GM12878 (cell line): ENCODE measurements at regions not wholly inside any gene's neighbourhood (a gene's known extent, or its start where the extent isn't known, plus 50 kb on each side); places are given as distances from the start of the nearest gene placed in this dataset.
"Not testable (repeated sequence)": the region's sequence is repeated elsewhere in the genome, so short reads cannot be mapped to it uniquely, and the experiment has no call there.

ENCODE experiments used
- ATAC-seq: fragments of 200-7000 bp; cut with Tn5 transposase; 3 replicates; pipeline ENCODE4 v1.9.1; 2020; ENCODE audit warnings: mild to moderate bottlenecking, moderate library complexity
- BruUV-seq: library from RNA; stranded (reverse); fragments of 400-500 nt; replicated peaks from 2 replicates; lab custom pipeline; 2021; lab: Mats Ljungman, UMichigan
- CTCF ChIA-PET: fragments of 300-600 bp; sonication (Branson Sonifier 250); formaldehyde crosslinking; extraction: SDS; loops from one replicate; lab custom pipeline; 2021; ENCODE audit warnings: inconsistent platforms; lab: Yijun Ruan, JAX
- POLR2A ChIA-PET: fragments of 350-600 bp; formaldehyde crosslinking; extraction: SDS; loops from one replicate; lab custom pipeline; 2021; ENCODE audit warnings: inconsistent platforms; lab: Charles Lee
- RAD21 ChIA-PET: fragments of 300-600 bp; sonication (Branson Sonifier 250); formaldehyde crosslinking; loops from one replicate; lab custom pipeline; 2023; ENCODE audit warnings: antibody characterized with exemption; ENCODE audit not compliant: unreplicated experiment; lab: Charles Lee
- SMC1A ChIA-PET: fragments of 300-600 bp; sonication (Branson Sonifier 250); formaldehyde crosslinking; loops from one replicate; lab custom pipeline; 2023; ENCODE audit not compliant: unreplicated experiment, uncharacterized antibody; lab: Charles Lee
- DNase-seq: peaks from one replicate; pipeline ENCODE4 v3.0.0-alpha.2; 2011; ENCODE audit warnings: low read depth, low spot score
- FAIRE-seq: peaks from 3 replicates; lab custom pipeline; 2011; peaks lifted over from hg19 to GRCh38; lab: Jason Lieb, UNC
- H2AFZ ChIP-seq: 2 replicates; pipeline ENCODE4 v1.6.0; 2011; ENCODE audit warnings: low read depth, low read length, control low read depth; ENCODE audit not compliant: control insufficient read depth
- H3K27ac ChIP-seq: 2 replicates; pipeline ENCODE4 v1.5.1; 2011; ENCODE audit warnings: control low read depth; ENCODE audit not compliant: control insufficient read depth, insufficient read depth
- H3K27me3 ChIP-seq, 2 experiments: replicated peaks in 1 of 2; 2 replicates each; pipeline versions ENCODE4 v1.6.0 to v1.6.1; 2011; ENCODE audit warnings: low read length in 1 of 2; ENCODE audit not compliant: control insufficient read depth in 2 of 2, insufficient read depth in 2 of 2
- H3K36me3 ChIP-seq, 2 experiments: 2 replicates each; pipeline ENCODE4 v1.5.1; 2011; ENCODE audit warnings: low read length in 1 of 2; ENCODE audit not compliant: control insufficient read depth in 2 of 2, insufficient read depth in 2 of 2
- H3K4me1 ChIP-seq: 2 replicates; pipeline ENCODE4 v1.6.1; 2011; ENCODE audit warnings: mild to moderate bottlenecking, low read length, moderate library complexity, mixed read lengths; ENCODE audit not compliant: control insufficient read depth, insufficient read depth
- H3K4me2 ChIP-seq: 2 replicates; pipeline ENCODE4 v1.6.0; 2011; ENCODE audit warnings: control low read depth; ENCODE audit not compliant: control insufficient read depth, insufficient read depth
- H3K4me3 ChIP-seq: fragments of 200-600 bp; sonication (generic); 2 replicates; pipeline ENCODE4 v1.5.1; 2016
- H3K79me2 ChIP-seq: 2 replicates; pipeline ENCODE4 v1.6.0; 2011; ENCODE audit warnings: low read length; ENCODE audit not compliant: control insufficient read depth, insufficient read depth
- H3K9ac ChIP-seq: 2 replicates; pipeline ENCODE4 v1.8.0; 2011; ENCODE audit warnings: low read length, control low read depth, mixed read lengths; ENCODE audit not compliant: control insufficient read depth, insufficient read depth
- H3K9me3 ChIP-seq: replicated peaks from 3 replicates; pipeline ENCODE4 v1.5.1; 2011; ENCODE audit warnings: mild to moderate bottlenecking, low read length; ENCODE audit not compliant: control insufficient read depth, insufficient read depth
- H4K20me1 ChIP-seq: 2 replicates; pipeline ENCODE4 v1.6.0; 2011; ENCODE audit not compliant: control insufficient read depth, insufficient read depth
- CTCF ChIP-seq, 3 experiments: IDR thresholded peaks in 2 of 3; conservative IDR thresholded peaks in 1 of 3; 2 replicates each; pipeline ENCODE4 v1.5.1; 2011; ENCODE audit warnings: low read depth in 3 of 3, low read length in 3 of 3, mild to moderate bottlenecking in 3 of 3, control low read depth in 2 of 3, moderate library complexity in 2 of 3, inconsistent platforms in 1 of 3, mixed read lengths in 1 of 3; ENCODE audit not compliant: control insufficient read depth in 2 of 3, insufficient read depth in 1 of 3; ENCODE audit errors: extremely low read depth in 1 of 3
- RAD21 ChIP-seq: IDR thresholded peaks from 2 replicates; pipeline ENCODE4 v1.6.1; 2011; ENCODE audit warnings: mild to moderate bottlenecking, low read depth, low read length, moderate library complexity; ENCODE audit not compliant: insufficient read depth
- RUNX3 ChIP-seq: IDR thresholded peaks from 2 replicates; pipeline ENCODE4 v1.6.1; 2012; ENCODE audit warnings: low read length, inconsistent platforms
- SMC3 ChIP-seq: IDR thresholded peaks from 2 replicates; pipeline ENCODE4 v1.6.1; 2011; ENCODE audit warnings: low read length, improper control_type of control experiment, borderline replicate concordance
- YY1 ChIP-seq: IDR thresholded peaks from 2 replicates; pipeline ENCODE4 v1.6.1; 2011; ENCODE audit warnings: low read depth, mild to moderate bottlenecking, low read length
- WGBS: methylation state at CpG from one replicate; pipeline ENCODE4 v1.1.6; 2016; ENCODE audit warnings: low lambda C conversion rate; ENCODE audit not compliant: insufficient replicate concordance, insufficient coverage; ENCODE audit errors: missing lambda C conversion rate; 5-methylcytosine and 5-hydroxymethylcytosine counted together
- in situ Hi-C: fragments of 300-500 bp; cut with MboI; formaldehyde crosslinking; loops from 9 replicates; pipeline ENCODE4 v1.14.3; 2018; ENCODE audit warnings: mixed read lengths
- intact Hi-C: fragments of 100-400 bp; cut with micrococcal nuclease; formaldehyde crosslinking; loops from one replicate; pipeline ENCODE4 v1.14.2; 2022; ENCODE audit not compliant: unreplicated experiment

- DNase-seq, H3K27ac ChIP-seq, H4K20me1 ChIP-seq, BruUV-seq, H2AFZ ChIP-seq, H3K4me1 ChIP-seq, intact Hi-C loops, POLR2A ChIA-PET, H3K79me2 ChIP-seq, H3K9ac ChIP-seq, H3K36me3 ChIP-seq, H3K9me3 ChIP-seq, CTCF ChIA-PET, FAIRE-seq, H3K4me3 ChIP-seq, in situ Hi-C loops, RAD21 ChIA-PET, ATAC-seq, SMC1A ChIA-PET, H3K27me3 ChIP-seq, H3K4me2 ChIP-seq: not testable (repeated sequence)
- WGBS: 50% methylated on average over 2 of the region's 2 CpGs
Measured at GRCh38 chr1:273772-274171, 177.7 kb downstream of the OR4F29 start.

GRCh38 chr1:267815-268214 lies 183.7 kb downstream of the OR4F29 start:
- FAIRE-seq, ATAC-seq, BruUV-seq, SMC1A ChIA-PET, CTCF ChIA-PET, H4K20me1 ChIP-seq, H3K27me3 ChIP-seq, POLR2A ChIA-PET, H3K36me3 ChIP-seq, H3K27ac ChIP-seq, H3K9ac ChIP-seq, H3K4me2 ChIP-seq, H3K9me3 ChIP-seq, intact Hi-C loops, H3K4me1 ChIP-seq, H2AFZ ChIP-seq: not testable (repeated sequence)
- peak; percentile 7 for DNase-seq
- 6% methylated on average over 5 of the region's 5 CpGs for WGBS
- TF ChIP-seq RAD21 (peak; percentile 56), RUNX3 (peak; percentile 9; the same call in 1 of the 2 replicates), SMC3 (peak; percentile 47), YY1 (0 out of 2 replicates have a peak, but pooled peaks have one; percentile 10), CTCF (IDR thresholded peaks at IDR 0.05 in 2 of 3, conservative IDR thresholded peaks at IDR 0.05 in 1 of 3; ENCODE audit: control insufficient read depth in 2 of 3, extremely low read depth in 1 of 3, insufficient read depth in 1 of 3, low read depth in 3 of 3, low read length in 3 of 3) (peak; percentile 29 to 54 (median 34); a peak in 4 of 6 replicates)
- TF ChIP-seq, all 136 proteins: peak for 5; not testable (repeated sequence) for 131
- H3K79me2 ChIP-seq, H3K4me3 ChIP-seq, in situ Hi-C loops, RAD21 ChIA-PET: not testable (repeated sequence)
